C1 segment of cervical spinal cord (tissue), 14 donors: ENCODE measurements at regions not wholly inside any gene's neighbourhood (a gene's known extent, or its start where the extent isn't known, plus 50 kb on each side); places are given as distances from the start of the nearest gene placed in this dataset.
"Not testable (repeated sequence)": the region's sequence is repeated elsewhere in the genome, so short reads cannot be mapped to it uniquely, and the experiment has no call there.

Source experiments
- DNase-seq, 14 donors: peaks; one replicate each; lab custom pipeline; 2025; lab: John Stamatoyannopoulos, UW

DNA sequence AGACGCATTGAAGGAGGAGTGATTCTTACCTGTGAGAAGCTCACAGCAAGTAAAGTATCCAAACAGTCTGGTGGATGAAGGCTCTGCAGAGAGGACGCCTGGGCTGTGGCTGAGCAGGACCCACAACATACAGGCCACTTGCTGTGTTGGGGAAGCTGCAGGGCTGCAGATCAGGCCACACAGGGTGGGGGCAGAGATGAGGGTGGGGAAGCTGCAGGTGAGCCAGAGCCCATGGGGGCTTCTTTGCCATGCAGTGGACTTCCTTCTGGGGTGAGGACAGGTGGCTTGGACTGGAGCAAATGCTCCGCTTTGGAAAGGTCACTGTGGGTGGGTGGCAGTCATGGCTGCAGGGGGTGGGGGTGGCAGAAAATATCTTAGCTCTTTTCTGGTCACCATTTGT, 214.8 kb downstream of the GLRX3 start:
- DNase-seq, result no peak

- DNase-seq, result no peak
Measured at GRCh38 chr10:130351466-130352290, 215.5 kb downstream of the GLRX3 start.

DNA sequence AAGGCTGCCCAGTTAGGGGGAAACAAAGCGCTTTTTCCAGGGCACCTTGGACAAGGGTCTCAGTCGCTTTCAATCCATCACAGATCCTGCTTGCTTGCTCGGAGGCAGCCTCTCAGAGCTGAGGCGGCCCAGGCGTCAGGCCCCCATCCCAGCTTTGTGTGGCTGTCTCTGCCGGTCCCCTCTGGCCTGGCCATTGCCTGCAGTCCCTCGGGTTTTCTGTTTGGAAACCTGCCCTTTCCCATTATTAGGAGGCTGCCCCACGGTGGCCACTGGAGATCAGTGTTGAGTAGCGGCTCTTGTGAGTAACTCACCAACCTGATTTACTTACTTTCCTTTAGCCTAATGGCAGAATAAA, 216.1 kb downstream of the GLRX3 start:
- no peak for DNase-seq

DNA sequence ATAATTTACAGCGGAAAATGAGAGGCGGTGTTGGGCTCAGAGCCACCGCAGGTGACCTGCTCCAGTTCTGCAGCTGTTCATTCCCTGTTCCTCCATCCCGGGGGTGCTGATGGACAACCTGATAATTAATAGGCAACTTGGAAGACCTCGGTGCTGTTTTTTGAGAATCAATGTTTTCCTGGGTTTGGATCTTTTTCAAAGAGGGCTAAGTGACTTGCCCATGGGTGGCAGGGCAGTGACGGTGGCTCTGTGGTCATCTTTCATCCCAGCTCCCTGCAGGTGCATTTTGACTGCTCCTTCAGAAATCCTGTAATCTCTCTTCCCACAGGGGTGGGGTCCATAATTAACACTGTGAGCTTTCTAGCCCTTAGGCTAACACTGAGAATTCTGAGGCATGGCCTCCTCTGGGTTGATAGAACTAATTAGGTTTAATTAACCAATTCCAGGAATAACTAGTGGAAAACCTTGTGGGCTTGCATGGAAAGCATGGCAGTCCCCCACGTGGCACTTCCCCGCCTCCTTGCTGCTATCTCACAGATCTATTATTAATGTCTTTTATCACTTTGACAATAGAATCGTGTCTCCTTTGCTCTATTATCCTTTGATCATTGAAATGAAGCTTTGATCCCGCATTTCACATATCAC, 217.9 kb downstream of the GLRX3 start:
- DNase-seq, result no peak

DNA sequence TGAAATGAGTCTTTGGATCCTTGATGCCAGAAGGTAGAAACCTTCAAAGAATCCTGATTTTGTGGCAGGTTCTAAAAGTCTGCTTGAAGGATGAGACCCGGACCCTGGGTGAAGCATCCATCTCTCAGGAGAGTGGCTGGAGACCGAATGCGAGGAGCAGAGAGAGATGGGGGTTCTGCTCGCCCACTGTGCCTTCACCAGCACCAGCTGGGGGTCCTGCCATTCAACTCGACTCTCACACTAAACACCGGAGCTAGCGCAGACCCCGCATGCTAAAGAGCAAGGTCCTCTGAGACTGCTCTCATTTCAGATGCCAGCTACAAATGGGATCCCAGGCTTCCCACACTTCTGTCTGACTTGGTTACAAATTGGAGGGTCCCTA, 218.4 kb downstream of the GLRX3 start:
- DNase-seq, result no peak

GRCh38 chr10:130354976-130355795, 219.0 kb downstream of the GLRX3 start:
- no peak for DNase-seq

DNA sequence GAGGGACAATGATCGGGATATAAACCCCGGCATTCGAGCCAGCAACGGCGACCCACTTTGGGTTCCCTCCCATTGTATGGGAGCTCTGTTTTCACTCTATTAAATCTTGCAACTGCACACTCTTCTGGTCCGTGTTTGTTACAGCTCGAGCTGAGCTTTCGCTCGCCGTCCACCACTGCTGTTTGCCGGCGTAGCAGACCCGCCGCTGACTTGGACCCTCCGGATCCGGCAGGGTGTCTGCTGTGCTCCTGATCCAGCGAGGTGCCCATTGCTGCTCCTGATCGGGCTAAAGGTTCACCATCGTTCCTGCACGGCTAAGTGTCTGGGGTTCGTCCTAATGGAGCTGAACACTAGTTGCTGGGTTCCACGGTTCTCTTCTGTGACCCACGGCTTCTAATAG, 220.2 kb downstream of the GLRX3 start:
- DNase-seq, result not testable (repeated sequence)

- no peak for DNase-seq
Measured at GRCh38 chr10:130357226-130357625, 221.0 kb downstream of the GLRX3 start.

DNA sequence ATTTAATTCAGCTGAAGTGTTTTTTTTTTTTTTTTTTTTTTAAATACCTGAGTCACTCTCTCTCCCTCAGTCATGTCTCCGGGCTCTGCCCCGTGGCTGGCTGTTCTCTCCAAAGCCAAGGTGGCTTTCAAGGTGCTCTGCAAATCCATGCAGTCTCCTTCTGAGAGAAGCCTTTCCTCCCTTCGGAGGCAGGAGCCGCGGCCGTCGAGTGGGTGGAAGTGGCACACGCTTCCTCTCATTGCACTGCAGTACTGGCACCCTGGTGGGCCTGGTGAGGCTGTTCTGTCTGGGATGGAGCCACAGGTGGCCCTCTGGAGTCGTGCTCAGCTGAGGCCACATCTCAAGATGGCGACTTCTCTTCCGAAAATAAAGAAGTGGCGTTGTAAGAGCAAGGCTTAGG, 221.8 kb downstream of the GLRX3 start:
- DNase-seq, result no peak

GRCh38 chr10:130358981-130359650, 222.9 kb downstream of the GLRX3 start:
- DNase-seq, result no peak

DNA sequence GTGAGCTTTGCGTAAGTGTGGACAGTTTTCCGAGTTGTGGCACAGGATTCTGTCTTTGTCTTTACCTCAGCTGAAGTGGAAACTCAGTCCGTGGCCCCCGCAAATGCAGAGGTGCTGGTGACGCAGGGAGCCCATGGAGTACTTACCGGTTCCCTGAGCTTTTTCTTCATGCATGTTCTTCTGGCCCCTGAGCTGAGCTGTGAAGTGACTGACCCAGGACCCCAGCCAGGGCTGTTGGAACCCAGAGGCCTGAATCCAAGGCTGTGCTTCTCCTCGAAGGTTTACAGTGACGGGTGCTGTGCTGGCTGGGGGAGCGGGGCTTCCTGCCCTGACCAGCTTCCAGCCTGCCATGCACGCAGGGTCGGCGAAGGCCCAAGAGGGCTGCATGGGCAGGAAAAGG, 223.5 kb downstream of the GLRX3 start:
- no peak for DNase-seq

GRCh38 chr10:130360826-130361311, 224.7 kb downstream of the GLRX3 start:
- no peak for DNase-seq

DNA sequence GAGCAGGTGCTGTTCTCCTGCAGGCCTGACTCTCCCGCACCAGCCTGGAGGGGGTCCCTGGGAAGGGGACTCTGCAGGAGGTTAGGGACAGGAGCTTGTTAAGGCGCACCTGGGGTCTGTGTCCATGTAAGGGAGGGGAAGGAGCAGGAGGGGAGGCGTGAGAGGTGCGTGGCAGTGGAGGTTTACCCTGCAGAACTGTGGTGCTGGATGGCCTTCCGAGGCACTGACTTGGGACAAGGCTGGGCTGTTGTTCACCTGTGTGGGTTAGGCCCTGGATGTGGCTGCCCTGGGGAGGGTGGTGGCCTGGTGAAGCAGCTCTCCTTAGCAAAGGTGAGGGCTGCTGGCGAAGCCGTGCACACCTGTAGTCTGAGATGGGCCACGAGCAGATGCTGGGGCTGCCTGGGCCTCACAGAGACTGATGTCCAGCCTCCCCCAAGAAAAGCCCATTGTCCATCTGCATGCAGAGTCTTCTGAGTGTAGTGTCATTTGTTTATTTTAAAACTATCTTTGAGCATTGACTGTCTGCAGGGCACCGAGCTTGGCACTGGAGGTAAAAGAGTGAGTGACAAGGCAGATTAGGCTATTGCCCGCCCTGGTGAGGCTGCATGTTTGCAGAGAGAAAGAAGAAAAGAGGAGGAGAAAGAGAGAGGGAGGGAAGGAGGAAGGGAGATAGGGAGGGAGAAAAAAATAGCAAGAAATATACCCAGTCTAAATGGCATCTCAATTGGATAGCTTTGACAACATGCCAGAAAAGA, 225.3 kb downstream of the GLRX3 start:
- DNase-seq, result no peak

- DNase-seq, result no peak
Measured at GRCh38 chr10:130362308-130362761, 226.1 kb downstream of the GLRX3 start.

- DNase-seq, result no peak
Measured at GRCh38 chr10:130363051-130363450, 226.9 kb downstream of the GLRX3 start.

GRCh38 chr10:130363899-130364445, 227.8 kb downstream of the GLRX3 start:
- no peak for DNase-seq

DNA sequence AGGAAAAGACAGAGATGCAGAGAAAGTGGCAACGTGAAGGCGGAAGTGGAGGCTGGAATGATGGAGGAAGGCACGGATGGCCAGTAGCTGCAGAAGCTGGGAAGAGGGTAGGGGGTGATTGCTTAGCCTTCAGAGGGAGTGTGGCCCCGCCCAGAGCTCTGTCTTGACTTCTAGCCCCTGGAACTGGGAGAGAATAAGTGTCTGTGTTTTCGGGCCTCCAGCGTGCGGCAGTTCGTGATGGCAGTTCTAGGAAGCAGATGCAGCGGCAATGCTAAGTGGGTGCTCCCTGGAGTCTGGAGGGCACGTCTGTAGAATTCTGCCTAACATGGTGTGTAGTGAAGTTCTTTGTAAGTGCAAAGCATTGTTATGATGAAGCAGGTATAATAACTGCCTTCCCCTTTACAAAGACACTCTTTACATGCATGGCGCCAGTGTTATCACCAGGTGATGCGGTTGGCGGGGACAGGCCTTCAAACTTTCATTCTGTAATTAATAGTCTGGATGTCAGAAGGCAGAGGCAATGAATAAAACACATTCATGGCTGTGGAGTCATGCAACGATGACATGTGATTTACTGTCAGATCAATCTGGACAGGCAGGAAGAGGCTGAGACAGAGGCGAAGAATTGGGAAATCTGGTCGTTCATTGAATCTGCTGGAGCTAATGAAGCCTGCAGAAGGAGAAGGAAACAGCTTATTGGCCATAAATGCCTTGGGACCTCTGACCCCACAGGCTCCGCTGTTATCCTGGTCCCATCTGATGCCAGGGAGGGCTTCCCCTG, 228.6 kb downstream of the GLRX3 start:
- no peak for DNase-seq

DNA sequence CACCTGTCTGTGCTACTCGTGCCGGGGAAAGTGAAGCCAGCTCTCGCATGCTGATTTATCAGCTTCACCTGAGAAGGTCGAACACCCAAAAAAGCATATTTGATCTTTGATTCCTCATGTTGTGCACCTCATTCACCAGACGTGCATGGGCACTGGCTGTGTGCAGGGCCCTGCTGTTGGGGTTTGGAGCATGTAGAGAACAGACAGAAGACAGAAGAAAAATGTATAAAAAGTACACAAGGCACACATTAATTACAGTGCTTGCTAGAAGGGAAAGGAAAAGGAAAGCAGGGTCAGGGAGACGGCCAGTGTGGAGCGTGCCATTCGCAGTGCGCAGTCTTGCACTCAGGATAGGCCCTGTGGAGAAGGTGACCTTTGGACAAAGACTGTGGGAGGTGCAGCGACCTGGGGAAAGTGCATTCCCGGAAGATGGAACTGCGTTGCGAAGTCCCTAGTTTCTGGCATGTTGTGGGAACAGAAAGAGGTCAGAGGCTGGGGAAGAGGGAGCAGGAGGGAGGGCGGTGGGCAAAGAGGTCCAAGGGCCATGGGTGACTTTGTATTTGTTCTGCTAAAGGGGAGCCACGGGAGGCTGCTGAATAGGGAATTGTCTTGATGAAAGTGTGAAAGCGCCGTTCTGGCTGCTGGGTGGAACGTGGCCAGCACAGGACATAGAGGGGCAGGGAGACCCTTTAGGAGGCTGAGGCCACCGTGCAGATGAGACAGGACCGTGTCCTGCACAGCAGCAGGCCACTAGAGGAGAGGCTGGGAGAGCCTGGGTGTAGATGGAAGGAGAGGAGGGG, 232.8 kb downstream of the GLRX3 start:
- DNase-seq, result no peak
